ENCODE measurements at regions not wholly inside any gene's neighbourhood (a gene's known extent, or its start where the extent isn't known, plus 50 kb on each side); places are given as distances from the start of the nearest gene placed in this dataset.

DNA sequence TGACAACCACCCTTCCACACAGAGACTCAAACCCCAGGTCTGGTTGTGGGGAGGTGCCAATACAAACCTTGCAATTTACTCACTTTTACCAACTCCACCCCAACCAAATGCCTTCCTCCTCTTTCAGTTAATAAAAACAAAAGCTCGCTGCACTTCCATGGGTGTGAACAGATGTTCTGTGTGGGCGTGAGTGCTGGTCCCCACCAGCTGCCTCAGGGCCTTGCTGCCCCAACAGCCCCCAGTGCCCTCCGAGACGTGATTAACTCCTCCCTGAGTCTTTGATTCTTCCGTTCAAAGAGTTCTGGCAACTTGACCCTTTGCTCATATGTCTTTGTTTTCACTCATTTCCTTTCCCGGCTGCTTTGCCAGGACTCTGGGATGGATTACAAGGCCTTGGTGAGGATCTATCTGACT, 258.9 kb upstream of the CXCR4 start:
- intact Hi-C loops (cut with micrococcal nuclease; ENCODE audit: unreplicated experiment) = loop anchor here (2.0 kb wide), 1 partner anchor 50 kb away; no protein-coding TSS in a partner anchor
- Histone ChIP-seq H3K9me2 (ENCODE audit: insufficient read depth, low read length) (no peaks in the 10 kb centered on the region), H3K4me3 (ENCODE audit: low read depth, low read length, poor library complexity, severe bottlenecking) (no peak overlapping the region), H2AFZ (ENCODE audit: low read length) (peak overlapping the region; percentile 83; the same call in 1 of the 2 replicates), H3K27ac (ENCODE audit: low read depth, low read length, poor library complexity, severe bottlenecking) (peak overlapping the region; percentile 48), H3K9me3 (ENCODE audit: low read length) (no peaks in the 10 kb centered on the region), H4K20me1 (ENCODE audit: insufficient read depth, low read length) (no peaks in the 10 kb centered on the region), H3K79me2 (ENCODE audit: insufficient read depth, low read depth, low read length) (no peaks in the 10 kb centered on the region), H3K4me1 (ENCODE audit: insufficient read depth, low read length, poor library complexity, severe bottlenecking) (peaks cover 68% of the 10 kb centered on the region), H3K36me3 (ENCODE audit: insufficient read depth, low read length) (no peaks in the 10 kb centered on the region), H3K4me2 (ENCODE audit: low read length) (peak overlapping the region; percentile 61)
- POLR2A ChIA-PET = interaction anchor here (0.5 to 3.0 kb wide), 20 partner anchors 9 to 428 kb away, joined by 3 to 10 read pairs (median 4); no protein-coding TSS in a partner anchor
- TF ChIP-seq, protein P1, sequence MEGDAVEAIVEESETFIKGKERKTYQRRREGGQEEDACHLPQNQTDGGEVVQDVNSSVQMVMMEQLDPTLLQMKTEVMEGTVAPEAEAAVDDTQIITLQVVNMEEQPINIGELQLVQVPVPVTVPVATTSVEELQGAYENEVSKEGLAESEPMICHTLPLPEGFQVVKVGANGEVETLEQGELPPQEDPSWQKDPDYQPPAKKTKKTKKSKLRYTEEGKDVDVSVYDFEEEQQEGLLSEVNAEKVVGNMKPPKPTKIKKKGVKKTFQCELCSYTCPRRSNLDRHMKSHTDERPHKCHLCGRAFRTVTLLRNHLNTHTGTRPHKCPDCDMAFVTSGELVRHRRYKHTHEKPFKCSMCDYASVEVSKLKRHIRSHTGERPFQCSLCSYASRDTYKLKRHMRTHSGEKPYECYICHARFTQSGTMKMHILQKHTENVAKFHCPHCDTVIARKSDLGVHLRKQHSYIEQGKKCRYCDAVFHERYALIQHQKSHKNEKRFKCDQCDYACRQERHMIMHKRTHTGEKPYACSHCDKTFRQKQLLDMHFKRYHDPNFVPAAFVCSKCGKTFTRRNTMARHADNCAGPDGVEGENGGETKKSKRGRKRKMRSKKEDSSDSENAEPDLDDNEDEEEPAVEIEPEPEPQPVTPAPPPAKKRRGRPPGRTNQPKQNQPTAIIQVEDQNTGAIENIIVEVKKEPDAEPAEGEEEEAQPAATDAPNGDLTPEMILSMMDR (conservative IDR thresholded peaks at IDR 0.05; ENCODE audit: low read length) = no peak
- peak; percentile 32 for DNase-seq (ENCODE audit: low spot score)
- CTCF ChIA-PET (ENCODE audit: unreplicated experiment) = interaction anchor here (0.8 to 3.4 kb wide), 4 partner anchors 63 to 243 kb away, joined by 3 to 7 read pairs (median 4); no protein-coding TSS in a partner anchor
- no TSS peak for BruUV-seq (replicated peaks)

- peak overlapping the region; percentile 61 for H3K4me2 ChIP-seq (ENCODE audit: low read length)
- no peaks in the 10 kb centered on the region for H3K79me2 ChIP-seq (ENCODE audit: insufficient read depth, low read depth, low read length)
- peak overlapping the region; percentile 83 for H2AFZ ChIP-seq (ENCODE audit: low read length)
- H3K27ac ChIP-seq (ENCODE audit: low read depth, low read length, poor library complexity, severe bottlenecking) = peak overlapping the region; percentile 48
- ChIA-PET CTCF (ENCODE audit: unreplicated experiment) (interaction anchor here (0.8 to 3.4 kb wide), 4 partner anchors 62 to 242 kb away, joined by 3 to 7 read pairs (median 4); no protein-coding TSS in a partner anchor), POLR2A (interaction anchor here (0.5 to 3.0 kb wide), 15 partner anchors 8 to 427 kb away, joined by 3 to 10 read pairs (median 7); no protein-coding TSS in a partner anchor)
- H3K36me3 ChIP-seq (ENCODE audit: insufficient read depth, low read length) = no peaks in the 10 kb centered on the region
- TF ChIP-seq, protein P1 (conservative IDR thresholded peaks at IDR 0.05; ENCODE audit: low read length) = no peak
- no peak for TF ChIP-seq EZH2phosphoT487 (IDR thresholded peaks at IDR 0.05; ENCODE audit: borderline replicate concordance, low read depth, low read length)
- no peaks in the 10 kb centered on the region for H3K9me3 ChIP-seq (ENCODE audit: low read length)
- no peak overlapping the region for H3K4me3 ChIP-seq (ENCODE audit: low read depth, low read length, poor library complexity, severe bottlenecking)
- H3K4me1 ChIP-seq (ENCODE audit: insufficient read depth, low read length, poor library complexity, severe bottlenecking) = peaks cover 62% of the 10 kb centered on the region
- H3K9me2 ChIP-seq (ENCODE audit: insufficient read depth, low read length) = no peaks in the 10 kb centered on the region
- no TSS peak for BruUV-seq (replicated peaks)
- H4K20me1 ChIP-seq (ENCODE audit: insufficient read depth, low read length) = no peaks in the 10 kb centered on the region
- DNase-seq (ENCODE audit: low spot score) = peak; percentile 72
- intact Hi-C loops (cut with micrococcal nuclease; ENCODE audit: unreplicated experiment) = loop anchor here (2.0 kb wide), 1 partner anchor 49 kb away; no protein-coding TSS in a partner anchor
Observed at GRCh38 chr2:136376211-136376610, 258.3 kb upstream of the CXCR4 start.
